D721Med (cell line): ENCODE measurements at regions not wholly inside any gene's neighbourhood (a gene's known extent, or its start where the extent isn't known, plus 50 kb on each side); places are given as distances from the start of the nearest gene placed in this dataset.

Experiments used
- DNase-seq: peaks from one replicate; pipeline ENCODE4 v3.0.0; 2011; ENCODE audit warnings: low spot score; ENCODE audit not compliant: insufficient read length
- FAIRE-seq: peaks from 2 replicates; lab custom pipeline; 2011; peaks lifted over from hg19 to GRCh38; lab: Jason Lieb, UNC
- CTCF ChIP-seq: IDR thresholded peaks from 2 replicates; pipeline ENCODE4 v1.5.1; 2012; ENCODE audit warnings: mild to moderate bottlenecking, control low read depth; ENCODE audit not compliant: insufficient read depth; ENCODE audit errors: missing control alignments

DNA sequence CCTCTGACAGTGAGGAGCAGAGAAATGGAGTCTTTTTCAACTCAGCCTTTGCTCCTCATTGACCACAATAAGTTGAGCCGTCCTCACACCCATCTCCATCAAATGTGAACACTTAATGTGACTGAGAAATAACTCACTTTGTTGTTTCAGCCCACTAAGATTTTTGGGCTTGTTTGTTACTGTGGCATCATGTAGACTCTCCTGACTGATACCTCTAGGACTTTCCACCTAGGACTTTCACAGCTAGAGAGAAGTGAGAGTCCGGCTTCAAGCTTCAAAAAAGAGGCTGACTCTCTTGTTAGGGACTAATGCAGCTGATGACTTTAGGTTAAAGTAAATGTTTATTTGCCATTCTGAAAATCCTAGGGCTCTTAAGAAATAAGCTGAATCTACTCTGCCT lies 435.0 kb downstream of the TMEM114 start:
- no peak for TF ChIP-seq CTCF
- no peak for DNase-seq
- FAIRE-seq = no peak

DNA sequence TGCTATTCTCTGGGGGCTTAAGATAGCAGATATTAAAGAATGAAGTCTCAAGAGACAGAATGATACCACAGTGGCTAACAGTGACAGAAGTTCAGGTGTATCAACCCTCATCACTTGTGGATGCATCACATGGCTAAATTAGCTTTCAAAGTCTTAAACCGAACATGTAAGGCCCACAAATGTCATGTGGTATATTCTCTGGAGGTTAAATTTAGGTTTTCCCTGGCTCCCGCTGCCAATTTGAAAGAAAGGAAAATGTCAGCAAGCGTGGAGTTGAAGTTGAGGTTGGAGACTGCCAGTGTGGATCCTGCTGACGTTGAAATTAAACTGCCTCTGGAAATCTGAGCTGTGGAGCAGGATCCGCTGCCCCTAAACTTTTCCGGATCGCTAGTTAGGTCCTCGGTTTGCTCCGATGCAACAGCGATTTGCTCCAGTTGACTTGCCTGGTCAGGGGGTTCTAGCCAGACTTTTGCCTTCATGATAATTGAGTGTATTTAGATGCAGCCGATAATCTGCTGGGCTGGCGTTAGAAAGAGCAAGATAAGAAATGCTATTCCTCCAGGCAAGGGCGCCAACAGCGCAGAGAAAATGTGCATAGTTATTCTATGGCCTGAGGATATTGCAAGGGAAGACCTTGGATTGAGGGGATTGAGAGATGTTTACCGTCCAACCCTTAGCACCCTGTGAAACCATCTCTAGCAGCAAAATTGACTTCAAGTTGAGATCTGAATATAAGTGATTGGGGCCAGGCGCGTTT lies 443.9 kb downstream of the TMEM114 start:
- DNase-seq = no peak
- TF ChIP-seq CTCF = no peak
- no peak for FAIRE-seq

DNA sequence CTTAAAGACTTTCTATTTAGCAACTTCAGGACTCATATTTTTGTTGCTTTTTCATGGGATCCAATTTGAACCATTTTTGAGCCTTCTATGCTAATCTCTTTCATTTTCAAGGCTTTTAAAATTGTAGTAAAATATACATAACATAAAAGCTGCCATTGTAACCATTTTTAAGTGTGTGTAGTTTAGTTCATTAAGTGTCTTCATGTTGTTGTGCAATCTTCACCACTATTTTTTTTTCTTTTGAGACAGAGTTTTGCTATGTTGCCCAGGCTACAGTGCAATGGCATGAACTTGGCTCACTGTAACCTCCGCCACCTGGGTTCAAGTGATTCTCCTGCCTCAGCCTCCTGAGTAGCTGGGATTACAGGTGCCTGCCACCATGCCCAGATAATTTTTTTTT lies 451.6 kb downstream of the TMEM114 start:
- no peak for FAIRE-seq
- DNase-seq = no peak
- no peak for TF ChIP-seq CTCF

DNA sequence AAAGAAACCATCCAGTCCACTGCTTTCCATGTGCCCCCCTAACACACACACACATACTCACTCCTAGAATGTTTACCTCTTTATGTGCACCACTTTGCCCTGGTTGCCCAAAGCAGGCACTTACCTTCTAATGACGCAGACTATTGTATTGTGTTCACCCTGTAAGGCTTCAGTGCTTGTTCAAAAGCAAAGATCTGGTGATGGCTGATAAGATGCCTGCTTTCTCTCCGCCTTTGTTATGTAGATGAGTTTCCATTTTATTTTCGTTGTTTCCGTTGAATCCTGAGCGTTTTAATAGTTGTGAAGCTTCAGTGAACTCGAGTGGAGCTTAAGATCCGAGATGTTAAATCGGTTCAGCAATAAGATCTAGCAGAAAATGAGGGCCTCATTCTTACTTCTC lies 452.7 kb downstream of the TMEM114 start:
- no peak for FAIRE-seq
- DNase-seq = no peak
- no peak for TF ChIP-seq CTCF

GRCh38 chr16:8130197-8130596 lies 460.1 kb downstream of the TMEM114 start:
- DNase-seq = no peak
- no peak for TF ChIP-seq CTCF
- no peak for FAIRE-seq

- no peak for TF ChIP-seq CTCF
Measured at GRCh38 chr16:8127070-8127469, 463.2 kb downstream of the TMEM114 start.

DNA sequence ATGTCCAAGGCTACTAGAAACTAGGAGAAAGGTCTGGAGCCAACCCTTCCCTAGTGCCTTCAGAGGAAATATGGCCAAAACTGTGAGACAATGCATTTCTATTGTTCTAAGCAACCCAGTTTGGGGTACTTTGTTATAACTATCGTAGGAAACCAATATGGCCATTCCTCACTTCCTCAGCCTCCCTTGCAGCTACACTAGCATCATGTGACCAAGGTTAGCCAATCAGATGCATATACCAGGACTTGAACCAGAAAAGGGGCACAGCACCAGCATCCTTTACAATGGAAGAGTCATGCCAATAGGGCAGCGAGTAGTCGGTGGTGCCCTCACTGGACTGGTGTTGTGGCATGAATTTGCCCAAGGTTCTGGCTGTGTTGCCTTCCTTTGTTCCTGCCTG lies 464.0 kb downstream of the TMEM114 start:
- FAIRE-seq (no peak), DNase-seq (no peak)
- TF ChIP-seq CTCF = no peak

More at GRCh38 chr16:8127070-8127469, 463.2 kb downstream of the TMEM114 start:
- FAIRE-seq (no peak), DNase-seq (no peak)
